Lower lobe of right lung (tissue), 2 donors: ENCODE measurements at regions not wholly inside any gene's neighbourhood (a gene's known extent, or its start where the extent isn't known, plus 50 kb on each side); places are given as distances from the start of the nearest gene placed in this dataset.
A peak's percentile ranks its signal among the peaks of the same experiment; 100 is the strongest.
"Not testable (repeated sequence)": the region's sequence is repeated elsewhere in the genome, so short reads cannot be mapped to it uniquely, and the experiment has no call there.

Experiments
- ATAC-seq, 2 donors: fragments of 200-7000 bp; cut with Tn5 transposase; one replicate each; pipeline ENCODE4 v1.9.1; 2020 to 2022; ENCODE audit warnings: mild to moderate bottlenecking in 2 of 2, moderate library complexity in 2 of 2
- DNase-seq: peaks from one replicate; pipeline ENCODE4 v3.0.0-alpha.2; 2020
- H3K27ac ChIP-seq: fragments of 200-600 bp; one replicate; pipeline ENCODE4 v1.8.0; 2022
- H3K27me3 ChIP-seq: fragments of 200-600 bp; one replicate; pipeline ENCODE4 v1.8.0; 2022; ENCODE audit warnings: low read depth
- H3K36me3 ChIP-seq: fragments of 200-600 bp; one replicate; pipeline ENCODE4 v1.8.0; 2022; ENCODE audit warnings: mild to moderate bottlenecking
- H3K4me1 ChIP-seq: fragments of 200-600 bp; one replicate; pipeline ENCODE4 v1.8.0; 2022
- H3K4me3 ChIP-seq: fragments of 200-600 bp; one replicate; pipeline ENCODE4 v1.8.0; 2022; ENCODE audit warnings: mild to moderate bottlenecking
- H3K9me3 ChIP-seq: fragments of 200-600 bp; one replicate; pipeline ENCODE4 v1.8.0; 2022
- intact Hi-C: fragments of 100-400 bp; cut with DNase I; formaldehyde crosslinking; loops from one replicate; pipeline ENCODE4 v1.11.0; 2022
- TF ChIP-seq, protein P1 (sequence below): fragments of 200-600 bp; IDR thresholded peaks from one replicate; pipeline ENCODE4 v1.8.0; 2022; ENCODE audit warnings: antibody characterized with exemption, mild to moderate bottlenecking
- donor health status: DM: no; HTN: yes; CAD: no; lungs with severe emphysema.

DNA sequence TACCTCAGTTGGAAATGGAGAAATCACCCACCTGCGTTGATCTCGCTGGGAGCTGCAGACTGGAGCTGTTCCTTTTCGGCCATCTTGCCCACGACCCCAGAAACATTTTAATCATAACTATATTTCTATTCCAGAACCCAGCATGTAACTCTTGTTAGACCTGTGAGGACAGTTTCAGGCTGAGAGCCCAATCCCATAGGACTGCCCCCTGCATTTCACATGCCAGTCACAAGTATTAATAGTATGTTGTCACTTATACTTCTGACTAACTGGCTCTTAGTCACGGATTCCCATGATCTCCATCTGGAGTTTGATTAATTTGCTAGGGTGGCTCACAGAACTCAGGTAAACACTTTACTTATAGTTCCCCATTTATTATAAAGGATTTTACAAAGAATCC lies 60.6 kb upstream of the PRNP start:
- intact Hi-C loops, result no loop called here
- Histone ChIP-seq H3K27ac (no peak overlapping the region), H3K9me3 (no peaks in the 10 kb centered on the region), H3K4me1 (no peaks in the 10 kb centered on the region), H3K36me3 (no peaks in the 10 kb centered on the region), H3K4me3 (no peak overlapping the region), H3K27me3 (no peaks in the 10 kb centered on the region)
- ATAC-seq (no peak), DNase-seq (no peak)
- TF ChIP-seq, protein P1, sequence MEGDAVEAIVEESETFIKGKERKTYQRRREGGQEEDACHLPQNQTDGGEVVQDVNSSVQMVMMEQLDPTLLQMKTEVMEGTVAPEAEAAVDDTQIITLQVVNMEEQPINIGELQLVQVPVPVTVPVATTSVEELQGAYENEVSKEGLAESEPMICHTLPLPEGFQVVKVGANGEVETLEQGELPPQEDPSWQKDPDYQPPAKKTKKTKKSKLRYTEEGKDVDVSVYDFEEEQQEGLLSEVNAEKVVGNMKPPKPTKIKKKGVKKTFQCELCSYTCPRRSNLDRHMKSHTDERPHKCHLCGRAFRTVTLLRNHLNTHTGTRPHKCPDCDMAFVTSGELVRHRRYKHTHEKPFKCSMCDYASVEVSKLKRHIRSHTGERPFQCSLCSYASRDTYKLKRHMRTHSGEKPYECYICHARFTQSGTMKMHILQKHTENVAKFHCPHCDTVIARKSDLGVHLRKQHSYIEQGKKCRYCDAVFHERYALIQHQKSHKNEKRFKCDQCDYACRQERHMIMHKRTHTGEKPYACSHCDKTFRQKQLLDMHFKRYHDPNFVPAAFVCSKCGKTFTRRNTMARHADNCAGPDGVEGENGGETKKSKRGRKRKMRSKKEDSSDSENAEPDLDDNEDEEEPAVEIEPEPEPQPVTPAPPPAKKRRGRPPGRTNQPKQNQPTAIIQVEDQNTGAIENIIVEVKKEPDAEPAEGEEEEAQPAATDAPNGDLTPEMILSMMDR, result no peak

DNA sequence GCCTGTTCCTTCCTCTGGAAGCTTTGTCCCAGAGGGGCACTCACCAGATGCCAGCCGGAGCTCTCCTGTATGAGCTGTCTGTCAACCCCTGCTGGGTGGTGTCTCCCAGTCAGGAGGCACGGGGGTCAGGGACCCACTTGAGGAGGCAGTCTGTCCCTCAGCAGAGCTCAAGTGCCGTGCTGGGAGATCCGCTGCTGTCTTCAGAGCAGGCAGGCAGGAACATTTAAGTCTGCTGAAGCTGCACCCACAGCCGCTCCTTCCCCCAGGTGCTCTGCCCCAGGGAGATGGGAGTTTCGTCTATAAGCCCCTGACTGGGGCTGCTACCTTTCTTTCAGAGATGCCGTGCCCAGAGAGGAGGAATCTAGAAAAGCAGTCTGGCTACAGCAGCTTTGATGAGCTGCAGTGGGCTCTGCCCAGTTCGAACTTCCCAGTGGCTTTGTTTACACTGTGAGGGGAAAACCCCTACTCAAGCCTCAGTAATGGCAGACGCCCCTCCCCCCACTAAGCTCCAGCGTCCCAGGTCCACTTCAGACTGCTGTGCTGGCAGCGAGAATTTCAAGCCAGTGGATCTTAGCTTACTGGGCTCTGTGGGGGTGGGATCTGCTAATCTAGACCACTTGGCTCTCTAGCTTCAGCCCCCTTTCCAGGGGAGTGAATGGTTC lies 61.5 kb upstream of the PRNP start:
- H3K9me3 ChIP-seq, H3K4me3 ChIP-seq, H3K36me3 ChIP-seq, intact Hi-C loops, H3K27me3 ChIP-seq, H3K27ac ChIP-seq, H3K4me1 ChIP-seq, DNase-seq, ATAC-seq: not testable (repeated sequence)

DNA sequence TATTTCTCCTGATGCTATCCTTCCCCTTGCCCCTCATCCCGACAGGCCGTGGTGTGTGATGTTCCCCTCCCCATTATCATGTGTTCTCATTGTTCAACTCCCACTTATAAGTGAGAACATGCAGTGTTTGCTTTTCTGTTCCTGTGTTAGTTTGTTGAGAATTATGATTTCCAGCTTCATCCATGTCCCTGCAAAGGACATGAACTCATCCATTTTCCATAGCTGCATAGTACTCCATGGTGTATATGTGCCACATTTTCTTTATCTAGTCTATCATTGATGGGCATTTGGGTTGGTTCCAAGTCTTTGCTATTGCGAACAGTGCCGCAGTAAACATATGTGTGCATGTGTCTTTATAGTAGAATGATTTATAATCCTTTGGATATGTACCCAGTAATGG lies 67.1 kb upstream of the PRNP start:
- intact Hi-C loops, H3K4me3 ChIP-seq, H3K4me1 ChIP-seq, H3K27me3 ChIP-seq, DNase-seq, ATAC-seq, H3K9me3 ChIP-seq, H3K36me3 ChIP-seq, H3K27ac ChIP-seq: not testable (repeated sequence)

DNA sequence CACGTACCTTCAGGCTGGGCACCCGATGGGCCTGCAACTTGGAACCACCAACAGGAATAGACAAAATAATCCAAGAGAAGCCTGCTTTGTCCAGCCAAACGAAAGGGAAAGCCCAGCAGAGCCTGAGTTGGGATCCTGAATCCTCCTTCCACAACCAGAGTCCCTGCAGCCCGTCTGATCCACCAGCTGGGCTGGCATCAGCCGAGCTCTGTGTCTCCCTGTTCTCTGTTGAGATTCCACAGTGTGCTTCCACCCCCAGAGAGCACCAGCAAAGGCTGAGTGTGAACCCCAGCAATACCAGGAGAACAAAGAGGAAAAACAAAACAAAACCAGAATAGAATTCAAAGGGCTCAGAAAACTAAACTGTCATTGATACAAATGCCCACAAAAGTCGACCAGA lies 68.8 kb upstream of the PRNP start:
- Histone ChIP-seq H3K4me3 (no peak overlapping the region), H3K4me1 (peaks cover 6% of the 10 kb centered on the region), H3K9me3 (no peaks in the 10 kb centered on the region), H3K36me3 (no peaks in the 10 kb centered on the region), H3K27ac (no peak overlapping the region), H3K27me3 (no peaks in the 10 kb centered on the region)
- TF ChIP-seq, protein P1, result no peak
- DNase-seq (no peak), ATAC-seq (no peak)
- intact Hi-C loops, result no loop called here

DNA sequence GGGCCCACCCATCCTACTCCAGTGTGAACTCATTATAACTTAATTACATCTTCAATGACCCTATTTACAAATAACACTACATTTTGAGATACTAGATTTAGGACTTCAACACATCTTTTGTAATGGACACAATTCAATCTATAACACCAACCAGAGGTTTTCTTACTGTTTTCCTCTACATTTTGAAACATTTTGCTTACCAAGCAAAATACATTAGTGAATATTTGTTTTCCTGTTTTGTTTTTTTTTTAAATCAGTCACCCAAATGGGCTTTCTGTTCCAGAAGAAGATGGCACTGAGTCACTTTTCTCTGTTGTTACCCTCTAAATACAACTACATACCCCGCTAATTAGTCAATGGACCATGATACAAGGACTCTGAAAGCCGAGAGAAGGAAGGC lies 69.2 kb upstream of the PRNP start:
- no peaks in the 10 kb centered on the region for H3K36me3 ChIP-seq
- TF ChIP-seq, protein P1, result no peak
- intact Hi-C loops, result no loop called here
- no peaks in the 10 kb centered on the region for H3K27me3 ChIP-seq
- no peak overlapping the region for H3K4me3 ChIP-seq
- ATAC-seq (no peak), DNase-seq (no peak)
- H3K9me3 ChIP-seq, result no peaks in the 10 kb centered on the region
- H3K4me1 ChIP-seq, result peaks cover 6% of the 10 kb centered on the region
- no peak overlapping the region for H3K27ac ChIP-seq

DNA sequence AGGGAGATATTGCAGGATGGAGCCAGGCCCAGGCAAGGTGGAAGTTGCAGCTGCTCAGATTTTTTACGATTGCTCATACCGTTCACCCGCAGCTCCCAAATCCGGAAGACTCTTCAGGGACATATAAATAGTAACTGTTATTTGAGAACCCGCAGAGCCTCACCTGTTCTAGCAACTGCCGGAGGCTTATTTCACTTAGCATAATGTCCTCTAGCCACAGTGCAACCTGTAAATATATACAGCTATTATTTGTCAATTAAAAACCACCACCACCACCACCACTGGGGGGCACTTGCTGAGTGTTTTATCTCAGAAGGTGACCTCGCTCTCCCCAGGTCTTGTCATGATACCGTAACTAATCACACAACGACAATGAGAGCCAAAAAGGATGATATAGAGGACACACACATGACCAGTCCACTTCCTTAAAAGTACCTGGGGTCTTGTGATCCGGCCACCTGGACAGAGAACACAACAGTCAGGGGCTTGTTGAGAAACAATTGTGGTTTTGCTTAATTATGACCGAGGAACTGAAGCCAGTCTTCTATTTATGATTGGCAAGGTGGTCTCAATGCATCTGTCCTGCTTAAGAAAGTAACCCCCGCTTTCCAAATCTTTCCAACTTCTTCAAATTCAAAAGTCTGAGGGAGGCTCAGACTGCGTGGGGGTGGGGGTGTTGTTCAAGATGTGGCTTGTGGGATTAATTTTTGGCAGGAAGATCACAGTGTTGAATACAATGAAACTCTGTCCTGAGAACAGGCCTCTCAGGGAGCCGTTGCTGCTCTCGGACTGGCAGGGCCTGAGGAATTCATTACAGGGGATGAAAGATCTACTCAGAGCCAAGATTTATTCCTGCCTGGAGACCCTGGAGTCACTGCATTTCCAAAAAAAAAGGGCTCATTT lies 72.3 kb upstream of the PRNP start:
- Histone ChIP-seq H3K27ac (no peak overlapping the region), H3K4me3 (no peak overlapping the region), H3K27me3 (no peaks in the 10 kb centered on the region), H3K36me3 (no peaks in the 10 kb centered on the region), H3K9me3 (no peaks in the 10 kb centered on the region), H3K4me1 (peaks cover 6% of the 10 kb centered on the region)
- intact Hi-C loops, result no loop called here
- TF ChIP-seq, protein P1, result peak; percentile 30
- DNase-seq, result no peak
- ATAC-seq, result peak; percentile 56
